HepG2 (cell line): ENCODE measurements at regions not wholly inside any gene's neighbourhood (a gene's known extent, or its start where the extent isn't known, plus 50 kb on each side); places are given as distances from the start of the nearest gene placed in this dataset.

Source experiments
- ATAC-seq: fragments of 200-7000 bp; cut with Tn5 transposase; 3 replicates; pipeline ENCODE4 v1.9.1; 2020; ENCODE audit warnings: mild to moderate bottlenecking, moderate library complexity
- BruUV-seq: library from RNA; stranded (reverse); fragments of 400-500 nt; replicated peaks from 2 replicates; lab custom pipeline; 2021; lab: Mats Ljungman, UMichigan
- CTCF ChIA-PET: fragments of 300-600 bp; formaldehyde crosslinking; extraction: SDS; loops from one replicate; lab custom pipeline; 2021; ENCODE audit warnings: low total read pairs, inconsistent platforms, low intra/inter-chr PET ratio; lab: Yijun Ruan, JAX
- POLR2A ChIA-PET: fragments of 350-600 bp; sonication (Branson Sonifier 250); formaldehyde crosslinking; loops from one replicate; lab custom pipeline; 2020; ENCODE audit warnings: antibody characterized with exemption, inconsistent platforms; lab: Yijun Ruan, JAX
- DNase-seq: peaks from one replicate; pipeline ENCODE4 v3.0.0-alpha.2; 2015; ENCODE audit warnings: low spot score
- FAIRE-seq: peaks from 3 replicates; lab custom pipeline; 2011; peaks lifted over from hg19 to GRCh38; lab: Jason Lieb, UNC
- H2AFZ ChIP-seq: one replicate; pipeline ENCODE4 v1.6.1; 2011; ENCODE audit warnings: low read length, inconsistent platforms
- H3K27ac ChIP-seq: fragments of 300-600 bp; 3 replicates; pipeline ENCODE4 v1.8.0; 2011; ENCODE audit warnings: mixed run types, mild to moderate bottlenecking, mixed read lengths, low read length, inconsistent platforms; ENCODE audit not compliant: insufficient read depth; ENCODE audit errors: extremely low read length
- H3K27me3 ChIP-seq, 2 experiments: fragments of 200-600 bp in 1 of 2; 2 replicates in 1 of 2; 3 replicates in 1 of 2; pipeline versions ENCODE4 v1.6.0 to v1.8.0; 2011; ENCODE audit warnings: low read length in 2 of 2, mild to moderate bottlenecking in 2 of 2, moderate library complexity in 2 of 2, inconsistent platforms in 1 of 2; ENCODE audit not compliant: insufficient read depth in 2 of 2, control insufficient read depth in 1 of 2
- H3K36me3 ChIP-seq, 2 experiments: fragments of 200-600 bp in 1 of 2; replicated peaks in 1 of 2; 2 replicates in 1 of 2; 3 replicates in 1 of 2; pipeline versions ENCODE4 v1.5.1 to v1.8.0; 2011; ENCODE audit warnings: low read length in 2 of 2, inconsistent platforms in 1 of 2; ENCODE audit not compliant: insufficient read depth in 2 of 2, control insufficient read depth in 1 of 2
- H3K4me1 ChIP-seq: 2 replicates; pipeline ENCODE4 v1.5.1; 2012; ENCODE audit warnings: low read length, inconsistent platforms; ENCODE audit not compliant: insufficient read depth
- H3K4me2 ChIP-seq: 2 replicates; pipeline ENCODE4 v1.6.0; 2011; ENCODE audit warnings: low read depth, low read length, inconsistent platforms
- H3K4me3 ChIP-seq, 3 experiments: fragments of 200-600 bp in 1 of 3; sonication (generic), shearing (Covaris generic) in 1 of 3; replicated peaks in 1 of 3; 2 replicates each; pipeline ENCODE4 v1.5.1; 2011 to 2016; ENCODE audit warnings: low read length in 3 of 3, inconsistent platforms in 2 of 3, low read depth in 2 of 3, mild to moderate bottlenecking in 2 of 3, control low read depth in 1 of 3, mixed read lengths in 1 of 3; ENCODE audit not compliant: insufficient read depth in 1 of 3
- H3K79me2 ChIP-seq: one replicate; pipeline ENCODE4 v1.6.1; 2011; ENCODE audit warnings: low read length, inconsistent platforms; ENCODE audit not compliant: insufficient read depth
- H3K9ac ChIP-seq: 2 replicates; pipeline ENCODE4 v1.6.0; 2011; ENCODE audit warnings: mild to moderate bottlenecking, low read depth, low read length, inconsistent platforms; ENCODE audit not compliant: insufficient read depth
- H3K9me3 ChIP-seq: 2 replicates; pipeline ENCODE4 v1.5.1; 2012; ENCODE audit warnings: mild to moderate bottlenecking, low read length
- H4K20me1 ChIP-seq: 2 replicates; pipeline ENCODE4 v1.6.0; 2011; ENCODE audit warnings: inconsistent platforms, mild to moderate bottlenecking, low read length, moderate library complexity; ENCODE audit not compliant: insufficient read depth
- BHLHE40 ChIP-seq: IDR thresholded peaks from 2 replicates; pipeline ENCODE4 v1.6.1; 2011; ENCODE audit warnings: low read length, improper control_type of control experiment
- FOXA3 ChIP-seq: IDR thresholded peaks from 2 replicates; pipeline ENCODE4 v1.6.1; 2016; ENCODE audit warnings: missing genetic modification reagents, missing compliant biosample characterization
- HMGA1 ChIP-seq: sonication (generic); formaldehyde crosslinking; conservative IDR thresholded peaks from 2 replicates; pipeline ENCODE4 v1.4.0; 2020; ENCODE audit warnings: missing genetic modification reagents
- KLF9 ChIP-seq: IDR thresholded peaks from 2 replicates; pipeline ENCODE4 v1.6.1; 2016; ENCODE audit warnings: low read depth
- MIER3 ChIP-seq: IDR thresholded peaks from 2 replicates; pipeline ENCODE4 v1.6.1; 2016; ENCODE audit warnings: missing compliant biosample characterization, borderline replicate concordance
- RBM22 ChIP-seq: fragments of 200-400 bp; formaldehyde crosslinking; optimal IDR thresholded peaks from 2 replicates; pipeline ENCODE3; 2017; ENCODE audit warnings: mild to moderate bottlenecking, low read length, moderate library complexity
- RXRB ChIP-seq: IDR thresholded peaks from 2 replicates; pipeline ENCODE4 v1.6.1; 2016; ENCODE audit warnings: borderline replicate concordance, missing genetic modification reagents, missing compliant biosample characterization
- SETDB1 ChIP-seq: sonication (generic); formaldehyde crosslinking; IDR thresholded peaks from 2 replicates; pipeline ENCODE4 v1.5.1; 2020; ENCODE audit warnings: missing genetic modification reagents, mild to moderate bottlenecking, borderline replicate concordance
- ZFP36L2 ChIP-seq: sonication (generic); formaldehyde crosslinking; IDR thresholded peaks from 2 replicates; pipeline ENCODE4 v1.4.0; 2020; ENCODE audit warnings: missing genetic modification reagents
- ZFP90 ChIP-seq: sonication (generic); formaldehyde crosslinking; IDR thresholded peaks from 2 replicates; pipeline ENCODE4 v1.8.0; 2022; ENCODE audit warnings: missing genetic modification reagents, mild to moderate bottlenecking, inconsistent platforms, borderline replicate concordance
- ZNF331 ChIP-seq: sonication (generic); formaldehyde crosslinking; IDR thresholded peaks from 2 replicates; pipeline ENCODE4 v1.4.0; 2020; ENCODE audit warnings: missing genetic modification reagents
- ZNF354B ChIP-seq: sonication (generic); formaldehyde crosslinking; IDR thresholded peaks from 2 replicates; pipeline ENCODE4 v1.8.0; 2022; ENCODE audit warnings: mild to moderate bottlenecking, missing genetic modification reagents
- ZNF530 ChIP-seq: sonication (generic); formaldehyde crosslinking; IDR thresholded peaks from 2 replicates; pipeline ENCODE4 v1.5.0; 2020; ENCODE audit warnings: low read depth, mild to moderate bottlenecking, missing genetic modification reagents
- ZNF703 ChIP-seq: sonication (generic); formaldehyde crosslinking; IDR thresholded peaks from 2 replicates; pipeline ENCODE4 v1.5.1; 2020; ENCODE audit warnings: missing genetic modification reagents, mild to moderate bottlenecking, moderate library complexity, borderline replicate concordance
- WGBS: methylation state at CpG from one replicate; pipeline ENCODE4 v1.1.6; 2017; ENCODE audit warnings: low lambda C conversion rate; 5-methylcytosine and 5-hydroxymethylcytosine counted together
- in situ Hi-C: cut with HindIII; loops from 2 replicates; pipeline ENCODE4 v1.10.0; 2017; ENCODE audit warnings: low pct_unique_long_range_greater_than_20kb; ENCODE audit not compliant: extremely low pct_ligation_motif_present
- intact Hi-C: fragments of 100-400 bp; cut with micrococcal nuclease; formaldehyde crosslinking; loops from one replicate; pipeline ENCODE4 v1.10.0; 2022; ENCODE audit not compliant: unreplicated experiment
- TF ChIP-seq, protein P1 (sequence below): sonication (generic); formaldehyde crosslinking; IDR thresholded peaks from 2 replicates; pipeline ENCODE4 v1.8.0; 2022; ENCODE audit warnings: mild to moderate bottlenecking, missing genetic modification reagents; ENCODE audit not compliant: insufficient replicate concordance
- TF ChIP-seq, protein P2 (sequence below), 2 experiments: sonication (generic) in 1 of 2; formaldehyde crosslinking in 1 of 2; IDR thresholded peaks; 2 replicates each; pipeline versions ENCODE4 v1.6.1 to v1.9.0; 2014 to 2022; ENCODE audit warnings: antibody characterized with exemption in 1 of 2, borderline replicate concordance in 1 of 2, inconsistent platforms in 1 of 2, low read depth in 1 of 2, missing genetic modification reagents in 1 of 2

DNA sequence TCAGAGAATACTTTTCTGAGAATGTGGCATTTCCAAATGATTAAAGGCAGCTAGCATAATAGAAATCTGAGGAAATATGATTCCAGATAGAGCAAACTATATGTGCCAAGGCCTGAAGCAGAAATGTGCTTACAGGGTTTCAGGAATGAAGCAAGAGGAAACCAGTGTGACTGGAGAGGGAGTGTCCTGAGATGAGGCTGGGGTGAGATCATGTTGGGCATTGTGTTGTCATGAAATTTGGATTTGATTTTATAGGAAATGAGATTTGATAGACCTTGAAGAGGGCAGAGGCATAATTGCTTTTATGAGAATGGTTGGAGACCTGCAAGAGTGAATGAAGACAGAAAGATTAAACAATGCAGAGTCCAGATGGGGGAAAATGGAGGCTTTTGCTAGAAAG lies 338.1 kb upstream of the SNX7 start (continued):
- no peak for TF ChIP-seq RBM22

DNA sequence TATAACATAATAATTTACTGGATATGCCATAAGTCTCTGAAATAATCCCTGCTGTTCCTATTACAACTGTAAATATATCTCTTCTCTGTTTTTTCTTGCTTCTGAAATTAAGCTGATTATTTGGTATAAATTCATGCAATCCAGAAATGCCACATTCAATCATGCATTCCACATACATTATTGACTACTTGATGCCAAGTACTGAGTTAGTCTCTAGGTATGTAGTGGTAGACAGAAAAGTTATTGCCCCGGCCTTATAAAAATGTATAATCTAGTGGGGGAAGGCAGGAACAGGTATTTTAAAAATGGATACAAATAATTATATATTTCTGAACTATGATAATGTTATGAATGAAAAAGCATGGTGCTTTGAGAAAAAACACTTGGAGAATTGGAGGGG lies 338.6 kb upstream of the SNX7 start:
- Histone ChIP-seq H3K4me3 (no peak overlapping the region), H3K79me2 (no peaks in the 10 kb centered on the region), H4K20me1 (no peaks in the 10 kb centered on the region), H3K27ac (no peak overlapping the region), H3K27me3 (no peaks in the 10 kb centered on the region), H3K4me2 (no peak overlapping the region), H3K4me1 (no peaks in the 10 kb centered on the region), H3K9ac (no peak overlapping the region), H3K9me3 (no peaks in the 10 kb centered on the region), H2AFZ (no peak overlapping the region), H3K36me3 (no peaks in the 10 kb centered on the region)
- ATAC-seq = no peak
- intact Hi-C loops (no loop called here), in situ Hi-C loops (no loop called here)
- no peak for FAIRE-seq
- CTCF ChIA-PET = no interaction called here
- no TSS peak for BruUV-seq
- no peak for DNase-seq
- 0% methylated on average over 1 of the region's 1 CpG for WGBS
- POLR2A ChIA-PET = no interaction called here
- TF ChIP-seq HMGA1 (CRISPR knock-in tag) = no peak
- TF ChIP-seq ZFP90 (CRISPR knock-in tag) = no peak
- no peak for TF ChIP-seq ZNF530 (CRISPR knock-in tag)
- no peak for TF ChIP-seq BHLHE40
- TF ChIP-seq FOXA3 (CRISPR knock-in tag) = no peak
- no peak for TF ChIP-seq RXRB
- TF ChIP-seq SETDB1 = no peak
- TF ChIP-seq ZFP36L2 (CRISPR knock-in tag) = no peak
- TF ChIP-seq ZNF703 (CRISPR knock-in tag) = no peak
- TF ChIP-seq, protein P1, sequence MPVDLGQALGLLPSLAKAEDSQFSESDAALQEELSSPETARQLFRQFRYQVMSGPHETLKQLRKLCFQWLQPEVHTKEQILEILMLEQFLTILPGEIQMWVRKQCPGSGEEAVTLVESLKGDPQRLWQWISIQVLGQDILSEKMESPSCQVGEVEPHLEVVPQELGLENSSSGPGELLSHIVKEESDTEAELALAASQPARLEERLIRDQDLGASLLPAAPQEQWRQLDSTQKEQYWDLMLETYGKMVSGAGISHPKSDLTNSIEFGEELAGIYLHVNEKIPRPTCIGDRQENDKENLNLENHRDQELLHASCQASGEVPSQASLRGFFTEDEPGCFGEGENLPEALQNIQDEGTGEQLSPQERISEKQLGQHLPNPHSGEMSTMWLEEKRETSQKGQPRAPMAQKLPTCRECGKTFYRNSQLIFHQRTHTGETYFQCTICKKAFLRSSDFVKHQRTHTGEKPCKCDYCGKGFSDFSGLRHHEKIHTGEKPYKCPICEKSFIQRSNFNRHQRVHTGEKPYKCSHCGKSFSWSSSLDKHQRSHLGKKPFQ = no peak
- no peak for TF ChIP-seq MIER3 (CRISPR knock-in tag)
- TF ChIP-seq, protein P2, sequence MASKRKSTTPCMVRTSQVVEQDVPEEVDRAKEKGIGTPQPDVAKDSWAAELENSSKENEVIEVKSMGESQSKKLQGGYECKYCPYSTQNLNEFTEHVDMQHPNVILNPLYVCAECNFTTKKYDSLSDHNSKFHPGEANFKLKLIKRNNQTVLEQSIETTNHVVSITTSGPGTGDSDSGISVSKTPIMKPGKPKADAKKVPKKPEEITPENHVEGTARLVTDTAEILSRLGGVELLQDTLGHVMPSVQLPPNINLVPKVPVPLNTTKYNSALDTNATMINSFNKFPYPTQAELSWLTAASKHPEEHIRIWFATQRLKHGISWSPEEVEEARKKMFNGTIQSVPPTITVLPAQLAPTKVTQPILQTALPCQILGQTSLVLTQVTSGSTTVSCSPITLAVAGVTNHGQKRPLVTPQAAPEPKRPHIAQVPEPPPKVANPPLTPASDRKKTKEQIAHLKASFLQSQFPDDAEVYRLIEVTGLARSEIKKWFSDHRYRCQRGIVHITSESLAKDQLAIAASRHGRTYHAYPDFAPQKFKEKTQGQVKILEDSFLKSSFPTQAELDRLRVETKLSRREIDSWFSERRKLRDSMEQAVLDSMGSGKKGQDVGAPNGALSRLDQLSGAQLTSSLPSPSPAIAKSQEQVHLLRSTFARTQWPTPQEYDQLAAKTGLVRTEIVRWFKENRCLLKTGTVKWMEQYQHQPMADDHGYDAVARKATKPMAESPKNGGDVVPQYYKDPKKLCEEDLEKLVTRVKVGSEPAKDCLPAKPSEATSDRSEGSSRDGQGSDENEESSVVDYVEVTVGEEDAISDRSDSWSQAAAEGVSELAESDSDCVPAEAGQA (IDR thresholded peaks at IDR 0.05; ENCODE audit: low read depth) = no peak
- TF ChIP-seq, protein P2 (CRISPR knock-in tag; IDR thresholded peaks at IDR 0.05; ENCODE audit: borderline replicate concordance) = no peak
- TF ChIP-seq KLF9 = no peak
- no peak for TF ChIP-seq ZNF331
- TF ChIP-seq ZNF354B (CRISPR knock-in tag) = no peak
